ENCODE measurements at regions not wholly inside any gene's neighbourhood (a gene's known extent, or its start where the extent isn't known, plus 50 kb on each side); places are given as distances from the start of the nearest gene placed in this dataset.

DNA sequence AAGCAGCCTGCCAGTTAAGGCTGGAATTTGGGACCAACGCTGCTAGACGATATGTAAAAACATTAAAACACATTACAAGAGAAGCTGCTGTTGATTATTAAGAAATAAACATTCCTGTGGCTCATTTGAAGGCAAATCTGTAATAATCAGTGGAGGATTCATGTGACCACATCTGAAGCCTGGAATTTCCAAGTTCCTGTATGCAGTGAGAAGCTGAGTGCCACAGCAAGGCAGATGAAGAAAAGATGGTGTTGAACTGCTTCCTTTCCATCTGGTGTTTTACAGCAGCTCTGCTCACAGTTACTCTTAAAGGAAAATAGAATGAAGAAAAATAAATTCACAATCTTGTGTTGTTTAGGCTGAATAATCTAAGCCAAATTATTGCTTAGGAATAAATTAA lies 139.3 kb upstream of the ROBO2 start:
- TF ChIP-seq, protein P1, sequence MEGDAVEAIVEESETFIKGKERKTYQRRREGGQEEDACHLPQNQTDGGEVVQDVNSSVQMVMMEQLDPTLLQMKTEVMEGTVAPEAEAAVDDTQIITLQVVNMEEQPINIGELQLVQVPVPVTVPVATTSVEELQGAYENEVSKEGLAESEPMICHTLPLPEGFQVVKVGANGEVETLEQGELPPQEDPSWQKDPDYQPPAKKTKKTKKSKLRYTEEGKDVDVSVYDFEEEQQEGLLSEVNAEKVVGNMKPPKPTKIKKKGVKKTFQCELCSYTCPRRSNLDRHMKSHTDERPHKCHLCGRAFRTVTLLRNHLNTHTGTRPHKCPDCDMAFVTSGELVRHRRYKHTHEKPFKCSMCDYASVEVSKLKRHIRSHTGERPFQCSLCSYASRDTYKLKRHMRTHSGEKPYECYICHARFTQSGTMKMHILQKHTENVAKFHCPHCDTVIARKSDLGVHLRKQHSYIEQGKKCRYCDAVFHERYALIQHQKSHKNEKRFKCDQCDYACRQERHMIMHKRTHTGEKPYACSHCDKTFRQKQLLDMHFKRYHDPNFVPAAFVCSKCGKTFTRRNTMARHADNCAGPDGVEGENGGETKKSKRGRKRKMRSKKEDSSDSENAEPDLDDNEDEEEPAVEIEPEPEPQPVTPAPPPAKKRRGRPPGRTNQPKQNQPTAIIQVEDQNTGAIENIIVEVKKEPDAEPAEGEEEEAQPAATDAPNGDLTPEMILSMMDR (IDR thresholded peaks at IDR 0.05; ENCODE audit: low read depth, low read length), result no peak
- no peak for TF ChIP-seq EZH2phosphoT487 (IDR thresholded peaks at IDR 0.05; ENCODE audit: low read depth)

All from OCI-LY3 (cell line).